ENCODE measurements at regions not wholly inside any gene's neighbourhood (a gene's known extent, or its start where the extent isn't known, plus 50 kb on each side); places are given as distances from the start of the nearest gene placed in this dataset.

- no peak overlapping the region for H3K4me3 ChIP-seq (ENCODE audit: control insufficient read depth, low read depth, low read length)
- TF ChIP-seq, protein P1, sequence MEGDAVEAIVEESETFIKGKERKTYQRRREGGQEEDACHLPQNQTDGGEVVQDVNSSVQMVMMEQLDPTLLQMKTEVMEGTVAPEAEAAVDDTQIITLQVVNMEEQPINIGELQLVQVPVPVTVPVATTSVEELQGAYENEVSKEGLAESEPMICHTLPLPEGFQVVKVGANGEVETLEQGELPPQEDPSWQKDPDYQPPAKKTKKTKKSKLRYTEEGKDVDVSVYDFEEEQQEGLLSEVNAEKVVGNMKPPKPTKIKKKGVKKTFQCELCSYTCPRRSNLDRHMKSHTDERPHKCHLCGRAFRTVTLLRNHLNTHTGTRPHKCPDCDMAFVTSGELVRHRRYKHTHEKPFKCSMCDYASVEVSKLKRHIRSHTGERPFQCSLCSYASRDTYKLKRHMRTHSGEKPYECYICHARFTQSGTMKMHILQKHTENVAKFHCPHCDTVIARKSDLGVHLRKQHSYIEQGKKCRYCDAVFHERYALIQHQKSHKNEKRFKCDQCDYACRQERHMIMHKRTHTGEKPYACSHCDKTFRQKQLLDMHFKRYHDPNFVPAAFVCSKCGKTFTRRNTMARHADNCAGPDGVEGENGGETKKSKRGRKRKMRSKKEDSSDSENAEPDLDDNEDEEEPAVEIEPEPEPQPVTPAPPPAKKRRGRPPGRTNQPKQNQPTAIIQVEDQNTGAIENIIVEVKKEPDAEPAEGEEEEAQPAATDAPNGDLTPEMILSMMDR (IDR thresholded peaks at IDR 0.05; ENCODE audit: control insufficient read depth, insufficient read depth, low read depth, low read length, missing control alignments), result no peak
- DNase-seq (ENCODE audit: low read depth), result no peak
Observed at GRCh38 chrX:10395179-10395578, 225.2 kb downstream of the MID1 start.

Data from AG09309 (cell line).